A549 (cell line): ENCODE measurements at regions not wholly inside any gene's neighbourhood (a gene's known extent, or its start where the extent isn't known, plus 50 kb on each side); places are given as distances from the start of the nearest gene placed in this dataset.
A peak's percentile ranks its signal among the peaks of the same experiment; 100 is the strongest.

Source experiments
- ATAC-seq, 2 experiments: fragments of 200-7000 bp in 1 of 2; fragments of >200 bp in 1 of 2; cut with Nextera tagmentation in 1 of 2; cut with Tn5 transposase in 1 of 2; 3 replicates each; pipeline versions ENCODE4 v1.8.0 to v1.9.1; 2018 to 2020; ENCODE audit warnings: mild to moderate bottlenecking in 1 of 2, moderate library complexity in 1 of 2
- CTCF ChIA-PET: fragments of 300-600 bp; sonication (Branson Sonifier 250); formaldehyde crosslinking; extraction: SDS; loops from one replicate; lab custom pipeline; 2021; ENCODE audit warnings: antibody characterized with exemption, inconsistent platforms; lab: Yijun Ruan, JAX
- POLR2A ChIA-PET: fragments of 350-600 bp; formaldehyde crosslinking; extraction: SDS; loops from one replicate; lab custom pipeline; 2021; ENCODE audit warnings: antibody characterized with exemption, inconsistent platforms; lab: Yijun Ruan, JAX
- DNase-seq, 2 experiments: peaks; one replicate each; pipeline versions ENCODE4 v3.0.0 to v3.0.0-alpha.2; 2011 to 2016; ENCODE audit warnings: low read depth in 1 of 2, low spot score in 1 of 2
- FAIRE-seq: peaks from 2 replicates; lab custom pipeline; 2011; peaks lifted over from hg19 to GRCh38; lab: Jason Lieb, UNC
- H3K27ac ChIP-seq, 2 experiments: fragments of >200 bp; sonication (Bioruptor Twin); formaldehyde crosslinking; 3 replicates each; pipeline ENCODE4 v1.5.1; 2016 to 2017
- H3K4me1 ChIP-seq: fragments of >200 bp; sonication (Bioruptor Twin); formaldehyde crosslinking; 3 replicates; pipeline ENCODE4 v1.6.1; 2016
- H3K4me2 ChIP-seq: fragments of >200 bp; sonication (Bioruptor Twin); formaldehyde crosslinking; 3 replicates; pipeline ENCODE4 v1.6.1; 2016
- H3K4me3 ChIP-seq: fragments of >200 bp; sonication (Bioruptor Twin); formaldehyde crosslinking; 3 replicates; pipeline ENCODE4 v1.5.1; 2016
- H3K9me3 ChIP-seq: fragments of >200 bp; sonication (Bioruptor Twin); formaldehyde crosslinking; 3 replicates; pipeline ENCODE4 v1.6.1; 2016
- ATOH8 ChIP-seq: fragments of 250-450 bp; sonication (Bioruptor Pico); IDR thresholded peaks from 2 replicates; pipeline ENCODE4 v1.5.0; 2020; ENCODE audit warnings: low read depth, mild to moderate bottlenecking, moderate library complexity
- CBX2 ChIP-seq: fragments of 200-600 bp; sonication (generic); IDR thresholded peaks from 2 replicates; pipeline ENCODE4 v1.6.1; 2016; ENCODE audit warnings: low read depth, mild to moderate bottlenecking, borderline replicate concordance
- ELK1 ChIP-seq: fragments of 150-350 bp; IDR thresholded peaks from 2 replicates; pipeline ENCODE4 v1.6.1; 2014; ENCODE audit warnings: low read depth, mild to moderate bottlenecking, low read length
- EP300 ChIP-seq, 2 experiments: fragments of >200 bp; sonication (Bioruptor Twin); formaldehyde crosslinking; IDR thresholded peaks; 2 replicates in 1 of 2; 3 replicates in 1 of 2; pipeline ENCODE4 v1.6.1; 2016 to 2017
- ESRRA ChIP-seq: fragments of 150-350 bp; IDR thresholded peaks from 2 replicates; pipeline ENCODE4 v1.6.1; 2014; ENCODE audit warnings: mild to moderate bottlenecking, low read length, borderline replicate concordance
- GATA3 ChIP-seq: IDR thresholded peaks from 2 replicates; pipeline ENCODE4 v1.6.1; 2012; ENCODE audit warnings: borderline replicate concordance
- HDAC2 ChIP-seq: fragments of 200-600 bp; sonication (generic); IDR thresholded peaks from 2 replicates; pipeline ENCODE4 v1.6.1; 2016
- HEYL ChIP-seq: fragments of 250-450 bp; sonication (Bioruptor Pico); IDR thresholded peaks from 2 replicates; pipeline ENCODE4 v1.8.0; 2021; ENCODE audit warnings: mild to moderate bottlenecking, moderate library complexity
- HOXA7 ChIP-seq: fragments of 250-450 bp; sonication (Bioruptor Pico); IDR thresholded peaks from 2 replicates; pipeline ENCODE4 v1.5.0; 2020; ENCODE audit warnings: mild to moderate bottlenecking, moderate library complexity
- HOXB5 ChIP-seq: fragments of 250-450 bp; sonication (Bioruptor Pico); IDR thresholded peaks from 2 replicates; pipeline ENCODE4 v1.5.0; 2020; ENCODE audit warnings: mild to moderate bottlenecking, moderate library complexity
- JUN ChIP-seq, 2 experiments: fragments of >200 bp; sonication (Bioruptor Twin); formaldehyde crosslinking; IDR thresholded peaks; 2 replicates in 1 of 2; 3 replicates in 1 of 2; pipeline ENCODE4 v1.6.1; 2016 to 2017
- KDM5A ChIP-seq: fragments of 200-600 bp; sonication (generic); IDR thresholded peaks from 2 replicates; pipeline ENCODE4 v1.6.1; 2016; ENCODE audit warnings: antibody characterized with exemption, mild to moderate bottlenecking
- NR3C1 ChIP-seq: fragments of >200 bp; sonication (Bioruptor Twin); formaldehyde crosslinking; IDR thresholded peaks from 3 replicates; pipeline ENCODE4 v1.6.1; 2017
- POLR2A ChIP-seq: IDR thresholded peaks from 2 replicates; pipeline ENCODE4 v1.6.1; 2012; ENCODE audit warnings: mild to moderate bottlenecking, low read length
- RFX5 ChIP-seq: fragments of 450-650 bp; IDR thresholded peaks from 2 replicates; pipeline ENCODE4 v1.7.1; 2014; ENCODE audit warnings: antibody characterized with exemption, mild to moderate bottlenecking, moderate library complexity
- SREBF2 ChIP-seq: fragments of 450-650 bp; IDR thresholded peaks from 2 replicates; pipeline ENCODE4 v1.6.1; 2014; ENCODE audit warnings: mild to moderate bottlenecking, moderate library complexity
- TFCP2L1 ChIP-seq: fragments of 250-450 bp; sonication (Bioruptor Pico); IDR thresholded peaks from 2 replicates; pipeline ENCODE4 v1.5.0; 2021; ENCODE audit warnings: mild to moderate bottlenecking
- WGBS: methylation state at CpG from one replicate; pipeline ENCODE4 v1.1.6; 2017; ENCODE audit errors: missing lambda C conversion rate; 5-methylcytosine and 5-hydroxymethylcytosine counted together
- TF ChIP-seq, protein P1 (sequence below): IDR thresholded peaks from 2 replicates; pipeline ENCODE4 v1.6.1; 2012
- TF ChIP-seq, protein P2 (sequence below): fragments of >200 bp; sonication (Bioruptor Twin); formaldehyde crosslinking; IDR thresholded peaks from 3 replicates; pipeline ENCODE4 v1.5.1; 2016

DNA sequence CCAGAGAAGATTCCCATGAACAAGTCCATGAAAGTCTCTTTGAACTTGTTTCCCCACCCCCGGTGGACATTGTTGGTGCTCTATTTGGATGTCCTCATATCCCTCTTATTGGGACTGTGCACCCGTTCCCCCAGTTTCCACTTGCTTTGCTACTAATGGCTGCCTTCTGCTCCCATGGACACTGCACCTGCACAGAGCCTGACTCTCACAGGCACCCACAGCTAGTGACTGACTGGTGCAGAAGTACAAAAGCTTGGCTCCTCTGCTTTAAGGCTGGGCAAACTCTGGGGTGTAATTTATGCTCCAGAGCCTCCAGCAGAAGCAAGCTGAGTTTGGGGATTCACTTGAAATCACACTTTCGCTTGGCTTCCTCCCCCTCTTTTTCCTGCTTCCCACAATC lies 239.9 kb upstream of the BTBD3 start:
- Histone ChIP-seq H3K4me3 (no peak overlapping the region), H3K4me2 (no peak overlapping the region), H3K27ac (no peak overlapping the region), H3K9me3 (no peaks in the 10 kb centered on the region), H3K4me1 (no peaks in the 10 kb centered on the region)
- ATAC-seq (no peak), DNase-seq (no peak), FAIRE-seq (no peak)
- ChIA-PET CTCF (interaction anchor here (0.7 to 1.4 kb wide), 4 partner anchors 10 to 531 kb away, joined by 3 to 5 read pairs (median 4); no protein-coding TSS in a partner anchor), POLR2A (no interaction called here)
- TF ChIP-seq ELK1 (no peak), HOXA7 (CRISPR knock-in tag) (no peak), HOXB5 (CRISPR knock-in tag) (no peak), HDAC2 (no peak), ESRRA (no peak)
- TF ChIP-seq, protein P1, sequence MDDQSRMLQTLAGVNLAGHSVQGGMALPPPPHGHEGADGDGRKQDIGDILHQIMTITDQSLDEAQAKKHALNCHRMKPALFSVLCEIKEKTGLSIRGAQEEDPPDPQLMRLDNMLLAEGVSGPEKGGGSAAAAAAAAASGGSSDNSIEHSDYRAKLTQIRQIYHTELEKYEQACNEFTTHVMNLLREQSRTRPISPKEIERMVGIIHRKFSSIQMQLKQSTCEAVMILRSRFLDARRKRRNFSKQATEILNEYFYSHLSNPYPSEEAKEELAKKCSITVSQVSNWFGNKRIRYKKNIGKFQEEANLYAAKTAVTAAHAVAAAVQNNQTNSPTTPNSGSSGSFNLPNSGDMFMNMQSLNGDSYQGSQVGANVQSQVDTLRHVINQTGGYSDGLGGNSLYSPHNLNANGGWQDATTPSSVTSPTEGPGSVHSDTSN: no peak
- 13% methylated on average over 3 of the region's 3 CpGs for WGBS

DNA sequence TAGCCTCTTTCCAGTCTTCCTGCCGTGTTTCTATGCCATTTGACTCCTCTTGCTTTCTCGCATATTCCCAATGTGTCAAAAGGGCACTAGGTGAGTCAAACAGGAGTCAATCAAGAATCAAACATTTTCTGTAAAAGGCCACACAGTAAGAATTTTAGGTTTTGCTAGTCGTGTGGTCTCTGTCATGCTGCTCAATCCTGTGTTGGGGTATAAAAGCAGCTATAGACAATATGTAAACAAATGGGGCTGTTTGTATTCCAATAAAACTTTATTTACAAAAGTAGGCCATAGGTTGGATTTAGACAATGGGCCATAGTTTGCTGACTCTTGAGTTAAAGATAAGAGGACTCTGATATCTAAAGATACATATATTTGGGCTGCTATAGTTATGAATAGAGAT lies 235.4 kb upstream of the BTBD3 start:
- no peak for DNase-seq
- CTCF ChIA-PET: no interaction called here
- Histone ChIP-seq H3K4me1 (peaks cover 7% of the 10 kb centered on the region; the same call in 2 of the 3 replicates), H3K4me2 (no peak overlapping the region), H3K4me3 (no peak overlapping the region), H3K27ac (no peak overlapping the region), H3K9me3 (no peaks in the 10 kb centered on the region)
- 18% methylated on average over 3 of the region's 3 CpGs for WGBS
- no peak for TF ChIP-seq NR3C1
- no peak for TF ChIP-seq HEYL (CRISPR knock-in tag)
- TF ChIP-seq CBX2: no peak
- TF ChIP-seq, protein P2, sequence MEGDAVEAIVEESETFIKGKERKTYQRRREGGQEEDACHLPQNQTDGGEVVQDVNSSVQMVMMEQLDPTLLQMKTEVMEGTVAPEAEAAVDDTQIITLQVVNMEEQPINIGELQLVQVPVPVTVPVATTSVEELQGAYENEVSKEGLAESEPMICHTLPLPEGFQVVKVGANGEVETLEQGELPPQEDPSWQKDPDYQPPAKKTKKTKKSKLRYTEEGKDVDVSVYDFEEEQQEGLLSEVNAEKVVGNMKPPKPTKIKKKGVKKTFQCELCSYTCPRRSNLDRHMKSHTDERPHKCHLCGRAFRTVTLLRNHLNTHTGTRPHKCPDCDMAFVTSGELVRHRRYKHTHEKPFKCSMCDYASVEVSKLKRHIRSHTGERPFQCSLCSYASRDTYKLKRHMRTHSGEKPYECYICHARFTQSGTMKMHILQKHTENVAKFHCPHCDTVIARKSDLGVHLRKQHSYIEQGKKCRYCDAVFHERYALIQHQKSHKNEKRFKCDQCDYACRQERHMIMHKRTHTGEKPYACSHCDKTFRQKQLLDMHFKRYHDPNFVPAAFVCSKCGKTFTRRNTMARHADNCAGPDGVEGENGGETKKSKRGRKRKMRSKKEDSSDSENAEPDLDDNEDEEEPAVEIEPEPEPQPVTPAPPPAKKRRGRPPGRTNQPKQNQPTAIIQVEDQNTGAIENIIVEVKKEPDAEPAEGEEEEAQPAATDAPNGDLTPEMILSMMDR: no peak
- TF ChIP-seq SREBF2: no peak
- TF ChIP-seq KDM5A: no peak
- TF ChIP-seq TFCP2L1 (CRISPR knock-in tag): no peak
- no peak for TF ChIP-seq GATA3
- no peak for TF ChIP-seq POLR2A
- no peak for TF ChIP-seq JUN (IDR thresholded peaks at IDR 0.05)
- no peak for TF ChIP-seq EP300 (IDR thresholded peaks at IDR 0.05)
- TF ChIP-seq, all 56 proteins: peak for 0
- no peak for ATAC-seq
- POLR2A ChIA-PET: no interaction called here
- FAIRE-seq: no peak

DNA sequence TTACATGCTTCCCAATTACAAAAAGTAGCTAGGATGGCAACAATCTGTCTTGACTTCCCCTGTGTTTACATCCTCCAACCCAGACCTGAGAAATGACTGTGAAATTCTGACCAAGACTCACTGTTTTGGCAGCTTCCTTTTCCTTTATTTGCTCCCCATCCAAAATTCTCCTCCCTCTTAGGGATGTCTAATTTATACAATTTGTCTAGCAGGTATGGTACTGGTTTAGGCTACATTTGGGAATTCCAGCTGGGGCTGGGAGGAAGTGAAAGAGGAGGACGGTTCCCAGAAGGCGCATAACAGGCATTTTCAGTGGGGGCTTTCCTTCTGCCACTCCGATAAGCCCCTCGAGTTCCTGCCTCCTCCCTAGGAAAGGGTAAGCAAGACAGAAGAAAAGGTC lies 231.5 kb upstream of the BTBD3 start:
- no peak for DNase-seq
- FAIRE-seq: peak; percentile 7
- H3K4me1 ChIP-seq: peaks cover 15% of the 10 kb centered on the region
- H3K9me3 ChIP-seq: no peaks in the 10 kb centered on the region
- no peak overlapping the region for H3K27ac ChIP-seq
- H3K4me3 ChIP-seq: no peak overlapping the region
- peak overlapping the region; percentile 85 for H3K4me2 ChIP-seq
- ATAC-seq: no peak
- POLR2A ChIA-PET: no interaction called here
- WGBS: 84% methylated on average over 4 of the region's 4 CpGs
- CTCF ChIA-PET: interaction anchor here (2.2 kb wide), 1 partner anchor 10 kb away, joined by 7 read pairs; no protein-coding TSS in a partner anchor
- TF ChIP-seq RFX5 (no peak), ATOH8 (no peak), SREBF2 (no peak)
- TF ChIP-seq, protein P1: no peak
